ENCODE measurements at regions not wholly inside any gene's neighbourhood (a gene's known extent, or its start where the extent isn't known, plus 50 kb on each side); places are given as distances from the start of the nearest gene placed in this dataset.
"Not testable (repeated sequence)": the region's sequence is repeated elsewhere in the genome, so short reads cannot be mapped to it uniquely, and the experiment has no call there.

GRCh38 chr3:75446948-75447347 lies 217.2 kb upstream of the FRG2C start:
- DNase-seq = not testable (repeated sequence)

GRCh38 chr3:75453328-75453727 lies 210.8 kb upstream of the FRG2C start:
- DNase-seq = peak; percentile 21

GRCh38 chr3:75453839-75454238 lies 210.3 kb upstream of the FRG2C start:
- DNase-seq = not testable (repeated sequence)

GRCh38 chr3:75474530-75474929 lies 189.6 kb upstream of the FRG2C start:
- not testable (repeated sequence) for DNase-seq

- not testable (repeated sequence) for DNase-seq
Observed at GRCh38 chr3:75496600-75496999, 167.5 kb upstream of the FRG2C start.

- DNase-seq = not testable (repeated sequence)
Observed at GRCh38 chr3:75500357-75500756, 163.8 kb upstream of the FRG2C start.

GRCh38 chr3:75502171-75502570 lies 162.0 kb upstream of the FRG2C start:
- not testable (repeated sequence) for DNase-seq

GRCh38 chr3:75502769-75503756 lies 161.1 kb upstream of the FRG2C start:
- DNase-seq = peak; percentile 12

GRCh38 chr3:75506603-75507002 lies 157.5 kb upstream of the FRG2C start:
- no peak for DNase-seq

- not testable (repeated sequence) for DNase-seq
Observed at GRCh38 chr3:75507956-75508355, 156.2 kb upstream of the FRG2C start.

GRCh38 chr3:75527657-75528056 lies 136.5 kb upstream of the FRG2C start:
- DNase-seq = not testable (repeated sequence)

GRCh38 chr3:75552095-75552494 lies 112.0 kb upstream of the FRG2C start:
- DNase-seq = not testable (repeated sequence)

GRCh38 chr3:75564427-75564826 lies 99.7 kb upstream of the FRG2C start:
- DNase-seq = not testable (repeated sequence)

GRCh38 chr3:75572303-75572702 lies 91.8 kb upstream of the FRG2C start:
- not testable (repeated sequence) for DNase-seq

- not testable (repeated sequence) for DNase-seq
Observed at GRCh38 chr3:75579091-75579490, 85.0 kb upstream of the FRG2C start.

GRCh38 chr3:75579536-75579935 lies 84.6 kb upstream of the FRG2C start:
- DNase-seq = not testable (repeated sequence)

GRCh38 chr3:75579981-75580782 lies 83.9 kb upstream of the FRG2C start:
- peak; percentile 19 for DNase-seq

- not testable (repeated sequence) for DNase-seq
Observed at GRCh38 chr3:75582536-75582935, 81.6 kb upstream of the FRG2C start.

- not testable (repeated sequence) for DNase-seq
Observed at GRCh38 chr3:75583116-75583515, 81.0 kb upstream of the FRG2C start.

- not testable (repeated sequence) for DNase-seq
Observed at GRCh38 chr3:75587695-75588094, 76.4 kb upstream of the FRG2C start.

GRCh38 chr3:75590382-75590781 lies 73.7 kb upstream of the FRG2C start:
- DNase-seq = not testable (repeated sequence)

- not testable (repeated sequence) for DNase-seq
Observed at GRCh38 chr3:75604286-75604934, 59.7 kb upstream of the FRG2C start.

GRCh38 chr3:75607996-75608395 lies 56.1 kb upstream of the FRG2C start:
- not testable (repeated sequence) for DNase-seq
